MM.1S (cell line): ENCODE measurements at regions not wholly inside any gene's neighbourhood (a gene's known extent, or its start where the extent isn't known, plus 50 kb on each side); places are given as distances from the start of the nearest gene placed in this dataset.
"Not testable (repeated sequence)": the region's sequence is repeated elsewhere in the genome, so short reads cannot be mapped to it uniquely, and the experiment has no call there.

Experiments used
- DNase-seq: peaks from one replicate; pipeline ENCODE4 v3.0.0-alpha.2; 2015
- H2AFZ ChIP-seq: fragments of 300-600 bp; sonication (generic); 2 replicates; pipeline ENCODE4 v1.6.0; 2016; ENCODE audit warnings: antibody characterized with exemption, low read length
- H3F3A ChIP-seq: fragments of 300-600 bp; sonication (generic); 2 replicates; pipeline ENCODE4 v1.6.1; 2016; ENCODE audit warnings: mild to moderate bottlenecking, antibody characterized with exemption, low read length, moderate library complexity, mixed read lengths; ENCODE audit not compliant: insufficient read depth
- H3K27ac ChIP-seq: fragments of 300-600 bp; sonication (generic); 2 replicates; pipeline ENCODE4 v1.5.1; 2016; ENCODE audit warnings: mild to moderate bottlenecking, low read length
- H3K27me3 ChIP-seq: fragments of 300-600 bp; sonication (generic); replicated peaks from 2 replicates; pipeline ENCODE4 v1.6.0; 2016; ENCODE audit warnings: low read length; ENCODE audit not compliant: insufficient read depth
- H3K36me3 ChIP-seq: fragments of 300-600 bp; sonication (generic); replicated peaks from 2 replicates; pipeline ENCODE4 v1.6.1; 2016; ENCODE audit warnings: mild to moderate bottlenecking, low read length, mixed read lengths; ENCODE audit not compliant: insufficient read depth
- H3K4me1 ChIP-seq: fragments of 300-600 bp; sonication (generic); 2 replicates; pipeline ENCODE4 v1.6.1; 2016; ENCODE audit warnings: low read length, mixed read lengths
- H3K4me2 ChIP-seq: fragments of 300-600 bp; sonication (generic); 2 replicates; pipeline ENCODE4 v1.6.0; 2016; ENCODE audit warnings: low read depth, low read length
- H3K4me3 ChIP-seq: fragments of 300-600 bp; sonication (generic); 2 replicates; pipeline ENCODE4 v1.5.1; 2016; ENCODE audit warnings: low read length, mixed read lengths
- H3K79me2 ChIP-seq: fragments of 300-600 bp; sonication (generic); 2 replicates; pipeline ENCODE4 v1.6.1; 2016; ENCODE audit warnings: mixed run types, low read length, mixed read lengths
- H3K9ac ChIP-seq: fragments of 300-600 bp; sonication (generic); 2 replicates; pipeline ENCODE4 v1.6.1; 2016; ENCODE audit warnings: low read length, mixed read lengths
- H3K9me2 ChIP-seq: fragments of 300-600 bp; sonication (generic); replicated peaks from 2 replicates; pipeline ENCODE4 v1.6.1; 2016; ENCODE audit warnings: mild to moderate bottlenecking, low read length, mixed read lengths; ENCODE audit not compliant: insufficient read depth
- H3K9me3 ChIP-seq: fragments of 300-600 bp; sonication (generic); replicated peaks from 2 replicates; pipeline ENCODE4 v1.6.1; 2016; ENCODE audit warnings: mild to moderate bottlenecking, low read length, mixed read lengths; ENCODE audit not compliant: insufficient read depth
- H4K20me1 ChIP-seq: fragments of 300-600 bp; sonication (generic); 2 replicates; pipeline ENCODE4 v1.6.1; 2016; ENCODE audit warnings: mild to moderate bottlenecking, low read length, moderate library complexity, mixed read lengths; ENCODE audit not compliant: insufficient read depth
- EZH2 ChIP-seq: fragments of 300-600 bp; sonication (generic); optimal IDR thresholded peaks from 2 replicates; pipeline ENCODE3; 2017; ENCODE audit warnings: low read depth, mild to moderate bottlenecking, antibody characterized with exemption, low read length, mixed read lengths
- EZH2phosphoT487 ChIP-seq: fragments of 300-600 bp; sonication (generic); IDR thresholded peaks from 2 replicates; pipeline ENCODE4 v1.6.1; 2018; ENCODE audit warnings: antibody characterized with exemption, low read length
- TF ChIP-seq, protein P1 (sequence below): fragments of 300-600 bp; sonication (generic); IDR thresholded peaks from 2 replicates; pipeline ENCODE4 v1.5.1; 2016; ENCODE audit warnings: antibody characterized with exemption, low read length, mixed read lengths

GRCh38 chrX:125248931-125249330 lies 70.7 kb upstream of the TEX13C start:
- Histone ChIP-seq H3K4me1 (no peaks in the 10 kb centered on the region), H3K79me2 (no peaks in the 10 kb centered on the region), H3F3A (no peaks in the 10 kb centered on the region), H2AFZ (no peak overlapping the region), H3K9me3 (no peaks in the 10 kb centered on the region), H4K20me1 (no peaks in the 10 kb centered on the region), H3K4me3 (no peak overlapping the region), H3K4me2 (no peak overlapping the region), H3K36me3 (no peaks in the 10 kb centered on the region), H3K9me2 (no peaks in the 10 kb centered on the region), H3K27ac (no peak overlapping the region), H3K9ac (no peak overlapping the region), H3K27me3 (no peaks in the 10 kb centered on the region)
- TF ChIP-seq, protein P1, sequence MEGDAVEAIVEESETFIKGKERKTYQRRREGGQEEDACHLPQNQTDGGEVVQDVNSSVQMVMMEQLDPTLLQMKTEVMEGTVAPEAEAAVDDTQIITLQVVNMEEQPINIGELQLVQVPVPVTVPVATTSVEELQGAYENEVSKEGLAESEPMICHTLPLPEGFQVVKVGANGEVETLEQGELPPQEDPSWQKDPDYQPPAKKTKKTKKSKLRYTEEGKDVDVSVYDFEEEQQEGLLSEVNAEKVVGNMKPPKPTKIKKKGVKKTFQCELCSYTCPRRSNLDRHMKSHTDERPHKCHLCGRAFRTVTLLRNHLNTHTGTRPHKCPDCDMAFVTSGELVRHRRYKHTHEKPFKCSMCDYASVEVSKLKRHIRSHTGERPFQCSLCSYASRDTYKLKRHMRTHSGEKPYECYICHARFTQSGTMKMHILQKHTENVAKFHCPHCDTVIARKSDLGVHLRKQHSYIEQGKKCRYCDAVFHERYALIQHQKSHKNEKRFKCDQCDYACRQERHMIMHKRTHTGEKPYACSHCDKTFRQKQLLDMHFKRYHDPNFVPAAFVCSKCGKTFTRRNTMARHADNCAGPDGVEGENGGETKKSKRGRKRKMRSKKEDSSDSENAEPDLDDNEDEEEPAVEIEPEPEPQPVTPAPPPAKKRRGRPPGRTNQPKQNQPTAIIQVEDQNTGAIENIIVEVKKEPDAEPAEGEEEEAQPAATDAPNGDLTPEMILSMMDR = no peak
- TF ChIP-seq EZH2 (no peak), EZH2phosphoT487 (no peak)
- no peak for DNase-seq

DNA sequence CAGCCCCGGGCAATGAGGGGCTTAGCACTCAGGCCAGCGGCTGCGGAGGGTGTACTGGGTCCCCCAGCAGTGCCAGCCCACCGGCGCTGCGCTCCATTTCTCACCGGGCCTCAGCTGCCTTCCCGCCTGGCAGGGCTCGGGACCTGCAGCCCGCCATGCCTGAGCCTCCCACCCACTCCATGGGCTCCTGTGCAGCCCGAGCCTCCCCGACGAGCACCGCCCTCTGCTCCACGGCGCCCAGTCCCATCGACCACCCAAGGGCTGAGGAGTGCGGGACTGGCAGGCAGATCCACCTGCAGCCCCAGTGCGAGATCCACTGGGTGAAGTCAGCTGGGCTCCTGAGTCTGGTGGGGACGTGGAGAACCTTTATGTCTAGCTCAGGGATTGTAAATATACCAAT lies 63.9 kb upstream of the TEX13C start:
- H3K79me2 ChIP-seq, H3K9me3 ChIP-seq, H3K9ac ChIP-seq, DNase-seq, H3K4me3 ChIP-seq, H3K27ac ChIP-seq, H3K4me1 ChIP-seq, H3K36me3 ChIP-seq, H3K4me2 ChIP-seq, H2AFZ ChIP-seq, H4K20me1 ChIP-seq, H3K27me3 ChIP-seq, H3F3A ChIP-seq, H3K9me2 ChIP-seq: not testable (repeated sequence)

DNA sequence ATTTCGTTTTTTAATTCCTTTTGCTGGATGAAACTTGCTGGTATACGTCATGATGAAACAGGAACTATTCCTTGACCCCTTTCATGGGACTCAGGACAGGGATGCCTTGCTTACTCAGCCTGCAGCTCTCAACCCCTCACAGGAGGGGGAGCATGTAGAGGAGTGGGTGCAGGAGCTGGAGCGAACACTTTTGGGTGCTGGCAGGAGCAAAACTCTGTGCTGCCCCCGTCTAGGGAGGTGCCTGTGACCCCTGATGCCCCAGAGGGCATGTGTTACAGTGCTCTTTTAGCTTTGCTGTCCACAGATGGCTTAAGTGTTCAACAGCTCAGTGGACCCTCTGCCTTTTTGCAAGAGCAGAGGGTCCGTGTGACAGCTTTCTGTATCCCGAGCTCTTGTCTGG lies 56.8 kb upstream of the TEX13C start:
- no peak overlapping the region for H2AFZ ChIP-seq
- DNase-seq = no peak
- H3K27me3 ChIP-seq = no peaks in the 10 kb centered on the region
- H3K79me2 ChIP-seq = no peaks in the 10 kb centered on the region
- H4K20me1 ChIP-seq = no peaks in the 10 kb centered on the region
- no peaks in the 10 kb centered on the region for H3K36me3 ChIP-seq
- no peaks in the 10 kb centered on the region for H3K9me3 ChIP-seq
- no peaks in the 10 kb centered on the region for H3K9me2 ChIP-seq
- no peak for TF ChIP-seq EZH2
- TF ChIP-seq EZH2phosphoT487 = no peak
- TF ChIP-seq, protein P1 = no peak
- H3F3A ChIP-seq = no peaks in the 10 kb centered on the region
- no peak overlapping the region for H3K4me3 ChIP-seq
- H3K9ac ChIP-seq = no peak overlapping the region
- H3K4me1 ChIP-seq = no peaks in the 10 kb centered on the region
- no peak overlapping the region for H3K27ac ChIP-seq
- H3K4me2 ChIP-seq = no peak overlapping the region

- no peak overlapping the region for H3K27ac ChIP-seq
- DNase-seq = no peak
- no peaks in the 10 kb centered on the region for H3K9me3 ChIP-seq
- H3K4me1 ChIP-seq = no peaks in the 10 kb centered on the region
- no peak overlapping the region for H3K4me2 ChIP-seq
- H4K20me1 ChIP-seq = no peaks in the 10 kb centered on the region
- no peak overlapping the region for H2AFZ ChIP-seq
- no peaks in the 10 kb centered on the region for H3K79me2 ChIP-seq
- no peaks in the 10 kb centered on the region for H3F3A ChIP-seq
- H3K9me2 ChIP-seq = no peaks in the 10 kb centered on the region
- H3K9ac ChIP-seq = no peak overlapping the region
- H3K4me3 ChIP-seq = no peak overlapping the region
- no peaks in the 10 kb centered on the region for H3K36me3 ChIP-seq
- TF ChIP-seq, protein P1 = no peak
- no peak for TF ChIP-seq EZH2phosphoT487
- no peak for TF ChIP-seq EZH2
- no peaks in the 10 kb centered on the region for H3K27me3 ChIP-seq
Observed at GRCh38 chrX:125266153-125266660, 53.5 kb upstream of the TEX13C start.
